K562 (cell line): ENCODE measurements at regions not wholly inside any gene's neighbourhood (a gene's known extent, or its start where the extent isn't known, plus 50 kb on each side); places are given as distances from the start of the nearest gene placed in this dataset.

Experiments used
- CAMTA2 ChIP-seq: fragments of 250-450 bp; sonication (Bioruptor Pico); conservative IDR thresholded peaks from 2 replicates; pipeline ENCODE4 v1.5.1; 2022
- EZH2 ChIP-seq: IDR thresholded peaks from 2 replicates; pipeline ENCODE4 v1.6.1; 2012; ENCODE audit warnings: low read depth, mild to moderate bottlenecking, inconsistent platforms, low read length, borderline replicate concordance
- HNRNPUL1 ChIP-seq: fragments of 200-400 bp; formaldehyde crosslinking; IDR thresholded peaks from 2 replicates; pipeline ENCODE4 v1.6.1; 2017; ENCODE audit warnings: low read length
- KLF13 ChIP-seq: fragments of 450-650 bp; IDR thresholded peaks from 2 replicates; pipeline ENCODE4 v1.6.1; 2016; ENCODE audit warnings: missing genetic modification characterization, low read depth, mild to moderate bottlenecking, missing compliant biosample characterization, moderate library complexity, borderline replicate concordance
- ZNF77 ChIP-seq: fragments of 250-450 bp; sonication (Bioruptor Pico); IDR thresholded peaks from 2 replicates; pipeline ENCODE4 v1.5.0; 2020

DNA sequence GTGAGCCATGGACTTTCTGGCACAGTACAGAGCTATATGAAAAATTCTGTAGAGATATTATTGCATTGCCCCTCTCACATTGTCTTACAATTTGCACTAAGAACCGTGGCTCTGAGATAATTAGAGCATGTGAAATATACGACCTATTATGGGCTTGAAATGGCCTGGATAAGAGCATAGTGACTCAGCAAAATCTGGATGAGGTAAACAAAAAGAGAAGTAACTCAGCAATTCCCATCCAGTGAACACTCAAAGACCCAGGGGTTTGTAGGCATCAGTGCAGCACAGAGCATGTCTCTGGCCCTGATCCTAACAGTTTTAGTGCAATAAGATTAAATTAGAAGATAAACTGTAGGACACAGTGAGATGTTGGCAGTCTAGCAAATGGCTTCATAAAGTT lies 317.2 kb upstream of the MYOCD start:
- TF ChIP-seq ZNF77 (CRISPR knock-in tag) (no peak), KLF13 (no peak), EZH2 (no peak), HNRNPUL1 (no peak), CAMTA2 (no peak)
